ENCODE measurements at regions not wholly inside any gene's neighbourhood (a gene's known extent, or its start where the extent isn't known, plus 50 kb on each side); places are given as distances from the start of the nearest gene placed in this dataset.

- TF ChIP-seq CTCF (IDR thresholded peaks at IDR 0.05; ENCODE audit: low read depth, low read length), result no peak
- TF ChIP-seq, protein P1, sequence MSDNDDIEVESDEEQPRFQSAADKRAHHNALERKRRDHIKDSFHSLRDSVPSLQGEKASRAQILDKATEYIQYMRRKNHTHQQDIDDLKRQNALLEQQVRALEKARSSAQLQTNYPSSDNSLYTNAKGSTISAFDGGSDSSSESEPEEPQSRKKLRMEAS (IDR thresholded peaks at IDR 0.05; ENCODE audit: low read depth, low read length), result no peak
- TF ChIP-seq MYC (IDR thresholded peaks at IDR 0.05; ENCODE audit: low read depth, low read length), result no peak
Observed at GRCh38 chr13:72457151-72457550, 270.3 kb downstream of the MZT1 start.
